HTR-8/SVneo (cell line): ENCODE measurements at regions not wholly inside any gene's neighbourhood (a gene's known extent, or its start where the extent isn't known, plus 50 kb on each side); places are given as distances from the start of the nearest gene placed in this dataset.
A peak's percentile ranks its signal among the peaks of the same experiment; 100 is the strongest.
"Not testable (repeated sequence)": the region's sequence is repeated elsewhere in the genome, so short reads cannot be mapped to it uniquely, and the experiment has no call there.

Experiments
- DNase-seq: peaks from one replicate; pipeline ENCODE4 v3.0.0; 2011; ENCODE audit warnings: low spot score, mixed read lengths; ENCODE audit not compliant: insufficient read length
- FAIRE-seq: peaks from 2 replicates; lab custom pipeline; 2011; peaks lifted over from hg19 to GRCh38; lab: Jason Lieb, UNC

DNA sequence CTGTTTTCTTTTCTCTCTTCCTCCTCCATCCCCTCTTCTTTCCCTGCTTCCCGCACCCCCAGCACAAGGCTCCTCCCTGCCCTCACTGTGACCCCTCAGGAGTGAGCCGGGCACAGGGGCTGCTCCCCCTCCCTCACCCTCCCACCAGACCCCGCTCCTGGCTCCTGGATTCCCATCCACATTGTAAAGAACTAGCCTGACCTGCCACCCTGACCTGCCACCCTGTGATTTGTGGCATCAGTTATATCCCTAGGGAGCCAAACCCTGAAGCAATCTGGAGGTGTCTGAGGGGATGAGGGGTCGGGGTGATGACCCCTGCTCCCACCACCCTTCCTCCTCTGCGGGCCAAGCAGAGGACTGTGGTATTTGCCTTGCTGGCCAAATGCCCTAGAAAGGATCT lies 98.0 kb upstream of the LHX1 start:
- no peak for FAIRE-seq
- no peak for DNase-seq

DNA sequence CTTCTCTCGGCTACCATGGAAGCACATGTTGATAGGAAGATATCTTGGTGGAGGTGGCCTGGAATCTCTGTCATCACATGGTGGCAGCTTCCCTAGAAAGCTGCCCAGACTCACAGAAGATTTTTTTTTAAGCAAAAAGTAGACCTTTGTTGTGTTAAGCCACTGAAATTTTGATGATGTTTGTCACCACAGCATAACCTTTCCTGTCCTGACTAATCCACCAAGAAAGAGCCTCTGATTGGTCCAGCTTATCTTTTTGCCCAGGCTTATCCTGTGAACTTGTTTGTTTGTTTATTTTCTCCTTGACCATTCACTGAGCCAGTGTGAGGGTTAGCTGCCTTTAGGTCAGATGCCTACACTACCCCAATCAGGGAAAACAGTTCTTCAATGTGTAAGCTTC lies 96.5 kb upstream of the LHX1 start:
- FAIRE-seq (no peak), DNase-seq (no peak)

GRCh38 chr17:36842231-36842819 lies 95.0 kb upstream of the LHX1 start:
- FAIRE-seq, result no peak
- no peak for DNase-seq

- DNase-seq (no peak), FAIRE-seq (no peak)
Measured at GRCh38 chr17:36842963-36843558, 94.2 kb upstream of the LHX1 start.

DNA sequence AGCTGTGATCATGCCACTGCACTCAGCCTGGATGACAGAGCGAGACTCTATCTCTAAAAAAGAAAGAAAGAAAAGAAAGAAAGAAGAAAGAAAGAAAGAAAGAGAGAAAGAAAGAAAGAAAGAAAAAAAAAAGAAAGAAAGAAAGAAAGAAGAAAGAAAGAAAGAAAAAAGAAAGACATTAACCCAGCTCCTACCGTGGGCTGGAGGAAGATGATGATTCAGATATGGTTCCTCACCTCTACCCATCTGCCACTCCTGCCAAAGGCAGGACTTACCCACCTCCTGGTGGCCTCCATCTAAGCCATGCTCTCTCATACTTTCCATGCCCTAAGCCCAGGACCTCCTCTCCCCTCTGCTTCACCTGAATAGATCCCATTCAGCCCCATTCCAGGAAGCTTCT lies 93.3 kb upstream of the LHX1 start:
- DNase-seq (no peak), FAIRE-seq (no peak)

- DNase-seq (no peak), FAIRE-seq (no peak)
Measured at GRCh38 chr17:36844601-36845000, 92.7 kb upstream of the LHX1 start.

DNA sequence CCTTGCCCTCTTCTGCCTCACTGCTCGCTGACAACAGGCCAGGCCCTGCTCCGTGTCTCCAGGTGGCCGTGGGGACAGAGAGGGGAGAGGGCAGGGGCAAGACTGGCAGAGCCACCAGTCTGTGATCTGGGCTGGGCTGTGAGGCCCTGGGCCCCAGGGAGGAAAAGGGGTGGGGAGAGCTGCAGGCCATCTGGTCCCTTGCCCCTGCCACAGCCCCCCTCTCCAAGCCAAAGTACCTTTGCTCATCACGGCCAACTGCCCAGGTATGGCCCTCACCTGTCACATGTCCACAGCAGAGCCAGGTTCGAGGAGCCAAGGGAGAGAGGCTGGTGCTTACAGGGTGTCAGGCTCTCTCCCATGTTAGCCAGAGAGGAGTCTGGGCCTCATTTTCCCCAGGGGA lies 91.4 kb upstream of the LHX1 start:
- FAIRE-seq, result no peak
- no peak for DNase-seq

DNA sequence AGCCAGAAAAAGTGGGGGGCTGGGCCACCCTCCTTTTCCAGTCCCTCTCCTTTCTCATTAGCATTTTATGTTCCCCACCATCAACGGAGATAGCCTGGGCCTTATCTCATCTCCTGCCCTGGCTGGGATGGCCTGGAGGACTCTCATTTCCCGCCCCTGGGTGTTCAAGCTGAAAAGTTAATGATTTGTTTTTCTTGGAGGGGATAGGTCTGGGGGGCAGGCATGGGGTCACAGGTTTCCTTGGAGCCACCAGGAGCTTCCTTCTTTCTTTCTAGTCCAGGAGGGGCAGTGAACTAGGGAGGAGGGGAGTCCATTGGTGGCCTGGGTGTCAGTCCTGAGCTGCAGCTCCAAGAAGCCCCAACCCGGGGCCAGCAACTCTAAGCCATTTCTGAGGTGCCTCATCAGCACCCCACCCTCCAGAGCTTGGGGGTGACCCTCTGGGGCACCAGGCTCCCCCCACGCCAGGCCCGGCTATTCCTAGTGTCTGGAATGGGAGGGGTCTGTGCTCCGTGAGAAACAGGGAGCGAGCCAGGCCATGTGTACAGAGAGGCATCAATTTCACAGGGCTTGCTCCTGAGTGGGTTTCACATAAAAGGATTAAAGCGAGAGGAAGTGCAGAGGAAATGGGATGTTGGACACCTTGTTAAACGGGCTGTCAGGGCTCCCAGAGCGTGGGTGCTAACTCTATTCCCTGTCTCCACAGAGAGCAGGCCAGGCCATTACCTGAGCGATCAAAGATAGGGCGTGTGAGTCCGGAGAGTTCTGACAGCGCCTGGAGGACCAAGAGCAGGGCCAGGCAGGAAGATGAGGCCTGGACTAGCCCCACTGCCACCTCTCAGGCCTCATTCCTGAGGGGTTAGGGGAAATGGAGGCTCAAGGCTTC lies 90.6 kb upstream of the LHX1 start:
- no peak for DNase-seq
- no peak for FAIRE-seq

DNA sequence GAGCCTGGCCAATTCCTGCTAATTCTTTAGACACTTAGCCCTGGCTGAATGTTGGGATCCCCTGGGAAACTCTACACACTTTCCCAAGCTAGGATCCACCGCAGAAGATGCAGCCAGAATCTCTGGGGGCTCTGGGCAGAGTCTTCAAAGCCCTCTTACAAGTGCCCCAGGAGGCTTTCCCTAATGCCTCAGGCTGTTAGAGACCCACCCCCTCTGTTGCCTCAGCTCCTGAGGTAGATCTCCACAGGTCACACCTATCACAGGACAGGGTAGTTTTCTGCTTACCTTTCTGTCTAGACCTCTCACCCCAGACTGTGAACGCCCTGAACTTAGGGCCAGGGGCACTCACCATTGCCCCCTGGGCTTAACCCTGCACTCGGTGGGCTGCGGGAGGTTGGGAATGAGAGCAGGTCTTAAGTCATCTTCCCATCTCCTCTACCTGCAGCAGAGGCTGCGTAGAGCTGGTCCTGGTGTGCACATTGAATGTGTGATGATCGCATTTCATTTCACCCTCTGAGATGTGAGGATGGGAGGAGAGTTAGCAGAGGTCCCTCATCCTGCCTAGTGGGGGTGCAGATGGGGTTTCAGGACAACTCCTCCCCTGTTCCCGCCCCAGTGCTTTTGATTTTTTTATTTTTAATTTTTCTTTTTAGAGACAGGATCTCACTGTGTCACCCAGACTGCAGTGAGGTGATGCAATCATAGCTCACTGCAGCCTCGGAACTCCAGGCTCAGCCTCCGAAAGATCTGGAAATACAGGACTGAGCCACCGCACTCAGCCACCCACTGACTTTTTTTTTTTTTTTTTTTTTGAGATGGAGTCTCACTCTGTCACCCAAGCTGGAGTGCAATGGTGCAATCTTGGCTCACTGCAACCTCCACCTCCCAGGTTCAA lies 89.0 kb upstream of the LHX1 start:
- no peak for FAIRE-seq

DNA sequence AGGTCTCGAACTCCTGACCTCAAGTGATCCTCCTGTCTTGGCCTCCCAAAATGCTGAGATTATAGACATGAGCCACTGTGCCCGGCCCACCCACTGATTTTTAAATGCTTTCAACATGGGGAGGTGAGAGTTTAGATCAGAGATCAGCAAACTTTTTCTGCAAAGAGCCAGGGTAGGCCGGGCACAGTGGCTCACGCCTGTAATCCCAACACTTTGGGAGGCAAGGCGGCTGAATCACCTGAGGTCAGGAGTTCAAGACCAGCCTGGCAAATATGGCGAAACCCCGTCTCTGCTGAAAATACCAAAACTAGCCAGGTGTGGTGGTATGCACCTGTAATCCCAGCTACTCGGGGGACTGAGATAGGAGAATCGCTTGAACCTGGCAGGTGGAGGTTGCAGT lies 88.3 kb upstream of the LHX1 start:
- DNase-seq, FAIRE-seq: not testable (repeated sequence)

More for the DNA sequence above, 89.0 kb upstream of the LHX1 start:
- no peak for DNase-seq

GRCh38 chr17:36849871-36850348 lies 87.4 kb upstream of the LHX1 start:
- FAIRE-seq (no peak), DNase-seq (peak; percentile 92)

GRCh38 chr17:36850790-36851189 lies 86.5 kb upstream of the LHX1 start:
- FAIRE-seq (no peak), DNase-seq (peak; percentile 85)

- DNase-seq, result peak; percentile 72
Measured at GRCh38 chr17:36851250-36851649, 86.0 kb upstream of the LHX1 start.

DNA sequence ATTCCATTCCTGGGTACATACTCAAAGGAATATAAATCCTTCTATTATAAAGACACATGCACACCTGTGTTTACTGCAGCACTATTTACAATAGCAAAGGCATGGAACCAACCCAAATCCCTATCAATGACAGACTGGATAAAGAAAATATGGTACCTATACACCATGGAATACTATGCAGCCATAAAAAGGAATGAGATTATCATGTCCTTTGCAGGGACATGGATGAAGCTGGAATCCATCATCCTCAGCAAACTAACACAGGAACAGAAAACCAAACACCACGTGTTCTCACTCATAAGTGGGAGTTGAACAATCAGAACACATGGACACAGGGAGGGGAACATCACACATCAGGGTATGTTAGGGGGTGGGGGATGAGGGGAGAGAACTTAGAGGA lies 84.8 kb upstream of the LHX1 start:
- DNase-seq, FAIRE-seq: not testable (repeated sequence)

More at GRCh38 chr17:36851250-36851649, 86.0 kb upstream of the LHX1 start:
- FAIRE-seq, result no peak

GRCh38 chr17:36854982-36855381 lies 82.3 kb upstream of the LHX1 start:
- no peak for FAIRE-seq

GRCh38 chr17:36855459-36855858 lies 81.8 kb upstream of the LHX1 start:
- no peak for FAIRE-seq

More at GRCh38 chr17:36854982-36855381, 82.3 kb upstream of the LHX1 start:
- no peak for DNase-seq

DNA sequence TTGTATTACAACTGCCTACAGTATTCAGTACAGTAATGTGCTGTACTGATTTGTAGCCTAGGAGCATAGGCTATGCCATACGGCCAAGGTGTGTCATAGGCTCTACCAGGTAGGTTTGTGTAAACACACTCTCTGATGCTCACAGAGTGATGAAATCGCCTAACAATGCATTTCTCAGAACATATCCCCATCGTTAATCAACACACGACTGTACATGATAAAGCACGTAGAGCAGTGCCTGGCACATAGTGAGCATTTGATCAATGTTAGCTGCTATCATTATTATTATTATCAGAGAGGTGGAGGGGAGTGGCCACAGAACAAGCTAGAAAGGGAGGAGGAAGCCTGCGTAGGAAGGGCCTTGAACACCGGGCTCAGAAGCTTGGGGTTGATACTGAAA lies 81.1 kb upstream of the LHX1 start:
- DNase-seq (no peak), FAIRE-seq (no peak)

More at GRCh38 chr17:36855459-36855858, 81.8 kb upstream of the LHX1 start:
- no peak for DNase-seq

GRCh38 chr17:36856903-36857381 lies 80.3 kb upstream of the LHX1 start:
- FAIRE-seq, result no peak
- no peak for DNase-seq

DNA sequence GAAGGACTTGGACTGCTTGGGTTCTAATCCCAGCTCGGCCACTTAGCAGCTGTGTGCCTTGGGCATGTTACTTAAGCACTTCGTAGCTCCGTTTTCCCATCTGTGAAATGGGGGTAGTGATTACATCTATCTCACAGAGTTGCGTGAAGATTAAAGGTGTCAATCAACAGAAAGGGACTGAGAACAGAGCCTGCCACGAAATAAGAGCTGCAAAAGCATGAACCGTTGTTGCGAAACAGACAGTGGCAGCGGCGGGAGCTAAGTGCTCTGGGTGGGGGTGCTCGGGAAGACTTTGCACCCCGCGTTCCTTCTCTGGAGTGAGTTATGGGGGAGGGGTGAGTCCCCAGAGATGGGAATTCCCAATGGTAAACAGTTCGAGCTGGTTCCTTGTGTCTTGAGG lies 79.6 kb upstream of the LHX1 start:
- DNase-seq (no peak), FAIRE-seq (no peak)
